ENCODE measurements at regions not wholly inside any gene's neighbourhood (a gene's known extent, or its start where the extent isn't known, plus 50 kb on each side); places are given as distances from the start of the nearest gene placed in this dataset.

GRCh38 chr10:10609379-10609955 is 408.2 kb upstream of the CELF2 start:
- H3K27me3 Mint-ChIP-seq = no peaks in the 10 kb centered on the region
- H3K27ac Mint-ChIP-seq = no peak overlapping the region
- H3K4me3 Mint-ChIP-seq = no peak overlapping the region
- H3K9me3 Mint-ChIP-seq = peaks cover 2% of the 10 kb centered on the region
- no peaks in the 10 kb centered on the region for H3K4me1 Mint-ChIP-seq
- no peak for DNase-seq
- CTCF ChIA-PET = no interaction called here
- H3K36me3 Mint-ChIP-seq = no peaks in the 10 kb centered on the region

- no peak for DNase-seq
- H3K36me3 Mint-ChIP-seq = no peaks in the 10 kb centered on the region
- no peaks in the 10 kb centered on the region for H3K27me3 Mint-ChIP-seq
- no peaks in the 10 kb centered on the region for H3K9me3 Mint-ChIP-seq
- H3K4me1 Mint-ChIP-seq = no peaks in the 10 kb centered on the region
- no peak overlapping the region for H3K27ac Mint-ChIP-seq
- H3K4me3 Mint-ChIP-seq = no peak overlapping the region
- CTCF ChIA-PET = no interaction called here
Measured at GRCh38 chr10:10610171-10610570, 407.5 kb upstream of the CELF2 start.

GRCh38 chr10:10612151-10612550 is 405.5 kb upstream of the CELF2 start:
- Mint-ChIP-seq H3K36me3 (no peaks in the 10 kb centered on the region), H3K27ac (no peak overlapping the region), H3K4me3 (no peak overlapping the region), H3K9me3 (no peaks in the 10 kb centered on the region), H3K4me1 (no peaks in the 10 kb centered on the region), H3K27me3 (no peaks in the 10 kb centered on the region)
- CTCF ChIA-PET = no interaction called here
- DNase-seq = no peak

DNA sequence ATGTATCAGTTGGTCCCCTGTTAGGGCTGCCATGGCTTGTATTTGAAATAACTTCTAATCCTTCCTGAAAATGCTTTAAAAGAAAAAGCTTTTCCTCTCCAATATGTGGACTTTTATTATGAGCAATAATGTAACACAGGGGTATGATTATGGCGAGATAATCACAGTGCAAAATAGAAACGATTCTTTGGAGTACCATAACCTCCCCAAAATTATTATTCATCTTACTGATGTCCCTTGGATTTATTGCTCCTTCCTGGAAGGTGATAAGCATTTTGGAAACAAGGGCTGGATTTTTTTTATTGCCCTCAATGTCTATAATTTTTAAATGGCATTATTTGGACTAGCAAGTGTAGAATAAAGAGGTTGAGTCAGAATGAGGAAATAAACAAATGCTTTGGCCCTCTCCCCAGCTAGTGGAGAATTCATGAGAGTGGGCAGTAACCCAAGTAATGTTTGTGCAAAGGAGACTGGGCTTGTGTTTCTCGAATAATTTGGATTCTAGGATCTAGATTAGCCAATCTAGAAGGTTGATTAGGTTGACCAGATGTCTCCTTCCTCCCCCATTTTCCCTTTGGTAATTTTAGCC is 403.9 kb upstream of the CELF2 start:
- no peaks in the 10 kb centered on the region for H3K9me3 Mint-ChIP-seq
- no peaks in the 10 kb centered on the region for H3K4me1 Mint-ChIP-seq
- H3K36me3 Mint-ChIP-seq = no peaks in the 10 kb centered on the region
- no peaks in the 10 kb centered on the region for H3K27me3 Mint-ChIP-seq
- no peak overlapping the region for H3K27ac Mint-ChIP-seq
- CTCF ChIA-PET = no interaction called here
- DNase-seq = no peak
- H3K4me3 Mint-ChIP-seq = no peak overlapping the region

GRCh38 chr10:10617686-10618085 is 400.0 kb upstream of the CELF2 start:
- H3K9me3 Mint-ChIP-seq = no peaks in the 10 kb centered on the region
- no peaks in the 10 kb centered on the region for H3K36me3 Mint-ChIP-seq
- H3K27me3 Mint-ChIP-seq = no peaks in the 10 kb centered on the region
- no peaks in the 10 kb centered on the region for H3K4me1 Mint-ChIP-seq
- H3K27ac Mint-ChIP-seq = no peak overlapping the region
- DNase-seq = no peak
- no peak overlapping the region for H3K4me3 Mint-ChIP-seq
- CTCF ChIA-PET = no interaction called here

- no peaks in the 10 kb centered on the region for H3K4me1 Mint-ChIP-seq
- H3K27me3 Mint-ChIP-seq = no peaks in the 10 kb centered on the region
- H3K9me3 Mint-ChIP-seq = no peaks in the 10 kb centered on the region
- no peak overlapping the region for H3K27ac Mint-ChIP-seq
- no peak overlapping the region for H3K4me3 Mint-ChIP-seq
- CTCF ChIA-PET = no interaction called here
- no peak for DNase-seq
- H3K36me3 Mint-ChIP-seq = no peaks in the 10 kb centered on the region
Measured at GRCh38 chr10:10618139-10618538, 399.5 kb upstream of the CELF2 start.

DNA sequence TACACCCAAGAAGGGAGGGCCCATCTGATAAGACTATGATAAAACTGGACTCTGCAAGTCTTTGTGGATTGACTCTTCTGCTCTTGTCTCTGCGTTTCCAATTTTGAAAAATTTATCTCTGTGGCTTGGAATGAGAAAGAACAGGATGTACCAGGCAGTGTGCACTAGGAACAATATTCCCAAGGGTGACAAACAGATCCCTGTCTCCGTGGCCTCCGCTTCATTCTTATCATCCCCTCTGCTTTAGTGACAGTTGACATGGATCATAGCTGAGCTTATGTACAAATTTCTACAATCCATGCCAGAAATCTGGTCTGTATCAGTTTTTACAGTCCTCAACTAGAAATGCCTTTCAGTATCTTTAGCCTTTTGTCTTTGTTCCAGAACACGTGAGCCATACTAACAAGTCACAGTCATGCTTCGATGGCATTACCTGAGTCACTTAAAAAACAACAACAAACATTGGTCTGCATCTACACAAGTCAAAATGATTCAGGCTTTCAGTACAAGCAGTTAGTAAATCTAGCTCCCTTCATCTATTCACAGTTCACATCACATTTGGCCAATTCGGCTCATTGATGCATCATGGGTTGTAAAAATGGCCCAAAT is 393.6 kb upstream of the CELF2 start:
- no peaks in the 10 kb centered on the region for H3K27me3 Mint-ChIP-seq
- H3K4me1 Mint-ChIP-seq = no peaks in the 10 kb centered on the region
- H3K4me3 Mint-ChIP-seq = no peak overlapping the region
- H3K9me3 Mint-ChIP-seq = no peaks in the 10 kb centered on the region
- H3K36me3 Mint-ChIP-seq = no peaks in the 10 kb centered on the region
- DNase-seq = no peak
- CTCF ChIA-PET = no interaction called here
- H3K27ac Mint-ChIP-seq = no peak overlapping the region

GRCh38 chr10:10624567-10624962 is 393.1 kb upstream of the CELF2 start:
- Mint-ChIP-seq H3K9me3 (no peaks in the 10 kb centered on the region), H3K27me3 (no peaks in the 10 kb centered on the region), H3K4me1 (no peaks in the 10 kb centered on the region), H3K4me3 (no peak overlapping the region), H3K27ac (no peak overlapping the region), H3K36me3 (no peaks in the 10 kb centered on the region)
- no peak for DNase-seq
- CTCF ChIA-PET = no interaction called here

DNA sequence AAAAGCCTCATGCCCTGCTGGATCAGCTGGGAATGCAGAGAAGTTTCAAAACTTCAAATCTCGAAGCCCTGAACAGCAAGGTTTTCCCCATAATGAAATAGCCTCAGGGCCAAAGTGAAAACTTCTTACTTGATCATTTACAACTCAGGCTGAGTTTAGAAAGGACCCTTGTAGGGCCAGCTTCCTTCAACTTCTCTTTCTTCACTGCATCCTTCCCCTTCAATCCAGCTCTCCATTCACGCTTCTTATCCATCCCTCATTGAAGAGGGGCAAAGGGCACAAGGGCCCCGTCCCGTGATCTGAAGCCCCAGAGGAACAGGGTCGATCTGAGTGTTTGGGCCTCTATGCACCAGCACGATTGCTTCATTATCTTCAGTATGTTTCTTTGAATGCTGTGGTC is 392.2 kb upstream of the CELF2 start:
- no peak for DNase-seq
- no peaks in the 10 kb centered on the region for H3K36me3 Mint-ChIP-seq
- no peaks in the 10 kb centered on the region for H3K27me3 Mint-ChIP-seq
- CTCF ChIA-PET = no interaction called here
- H3K27ac Mint-ChIP-seq = no peak overlapping the region
- no peak overlapping the region for H3K4me3 Mint-ChIP-seq
- no peaks in the 10 kb centered on the region for H3K9me3 Mint-ChIP-seq
- H3K4me1 Mint-ChIP-seq = no peaks in the 10 kb centered on the region

DNA sequence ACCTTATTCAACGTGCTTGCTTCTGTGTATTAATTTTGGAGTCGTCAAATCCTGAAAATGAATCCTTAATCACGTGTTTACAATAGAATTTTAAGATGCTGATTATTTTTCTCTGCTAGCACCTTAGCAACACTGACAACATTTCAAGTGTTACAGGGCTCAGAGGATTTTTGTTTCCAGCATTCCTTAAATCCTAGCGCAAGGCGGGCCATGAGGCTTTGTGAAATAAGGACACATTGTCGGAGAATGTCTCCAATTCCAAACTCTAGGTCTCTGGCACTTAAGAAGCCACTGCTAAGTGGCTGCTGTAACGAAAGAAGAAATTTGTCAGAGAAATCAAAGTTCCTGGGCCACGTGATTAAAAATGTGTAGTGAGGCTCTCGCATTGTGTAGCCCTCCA is 390.9 kb upstream of the CELF2 start:
- CTCF ChIA-PET = no interaction called here
- Mint-ChIP-seq H3K4me1 (no peaks in the 10 kb centered on the region), H3K9me3 (no peaks in the 10 kb centered on the region), H3K27ac (no peak overlapping the region), H3K36me3 (no peaks in the 10 kb centered on the region), H3K27me3 (no peaks in the 10 kb centered on the region), H3K4me3 (no peak overlapping the region)
- no peak for DNase-seq

- Mint-ChIP-seq H3K9me3 (no peaks in the 10 kb centered on the region), H3K4me1 (no peaks in the 10 kb centered on the region), H3K27ac (no peak overlapping the region), H3K36me3 (no peaks in the 10 kb centered on the region), H3K27me3 (no peaks in the 10 kb centered on the region), H3K4me3 (no peak overlapping the region)
- CTCF ChIA-PET = no interaction called here
- no peak for DNase-seq
Measured at GRCh38 chr10:10627414-10627813, 390.3 kb upstream of the CELF2 start.

- CTCF ChIA-PET = no interaction called here
- Mint-ChIP-seq H3K4me3 (no peak overlapping the region), H3K27me3 (no peaks in the 10 kb centered on the region), H3K4me1 (no peaks in the 10 kb centered on the region), H3K9me3 (no peaks in the 10 kb centered on the region), H3K36me3 (no peaks in the 10 kb centered on the region), H3K27ac (no peak overlapping the region)
- DNase-seq = no peak
Measured at GRCh38 chr10:10629512-10629911, 388.2 kb upstream of the CELF2 start.

- DNase-seq = no peak
- H3K27ac Mint-ChIP-seq = no peak overlapping the region
- H3K9me3 Mint-ChIP-seq = no peaks in the 10 kb centered on the region
- no peak overlapping the region for H3K4me3 Mint-ChIP-seq
- CTCF ChIA-PET = no interaction called here
- no peaks in the 10 kb centered on the region for H3K36me3 Mint-ChIP-seq
- no peaks in the 10 kb centered on the region for H3K4me1 Mint-ChIP-seq
- H3K27me3 Mint-ChIP-seq = peaks cover 6% of the 10 kb centered on the region
Measured at GRCh38 chr10:10630281-10630680, 387.4 kb upstream of the CELF2 start.

DNA sequence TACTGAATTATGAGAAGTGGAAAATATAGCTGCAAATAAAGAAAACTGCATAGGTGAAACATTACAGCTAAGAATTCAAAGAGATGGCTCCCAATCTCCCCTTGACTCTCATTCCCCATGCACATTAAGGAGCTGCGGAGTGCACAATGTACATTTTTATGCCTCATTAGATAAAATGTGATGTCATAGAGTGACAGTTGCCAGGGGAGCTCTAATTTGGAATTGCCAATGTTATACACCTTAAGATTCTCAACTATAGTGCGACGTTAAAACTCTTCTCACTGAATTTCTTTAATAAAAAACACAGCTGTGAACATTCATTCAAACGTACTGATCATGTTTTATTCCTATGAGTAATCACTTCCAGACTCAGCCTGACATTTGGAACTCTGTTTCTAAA is 386.9 kb upstream of the CELF2 start:
- peaks cover 6% of the 10 kb centered on the region for H3K27me3 Mint-ChIP-seq
- CTCF ChIA-PET = no interaction called here
- DNase-seq = no peak
- H3K36me3 Mint-ChIP-seq = no peaks in the 10 kb centered on the region
- H3K9me3 Mint-ChIP-seq = no peaks in the 10 kb centered on the region
- no peaks in the 10 kb centered on the region for H3K4me1 Mint-ChIP-seq
- no peak overlapping the region for H3K4me3 Mint-ChIP-seq
- no peak overlapping the region for H3K27ac Mint-ChIP-seq

DNA sequence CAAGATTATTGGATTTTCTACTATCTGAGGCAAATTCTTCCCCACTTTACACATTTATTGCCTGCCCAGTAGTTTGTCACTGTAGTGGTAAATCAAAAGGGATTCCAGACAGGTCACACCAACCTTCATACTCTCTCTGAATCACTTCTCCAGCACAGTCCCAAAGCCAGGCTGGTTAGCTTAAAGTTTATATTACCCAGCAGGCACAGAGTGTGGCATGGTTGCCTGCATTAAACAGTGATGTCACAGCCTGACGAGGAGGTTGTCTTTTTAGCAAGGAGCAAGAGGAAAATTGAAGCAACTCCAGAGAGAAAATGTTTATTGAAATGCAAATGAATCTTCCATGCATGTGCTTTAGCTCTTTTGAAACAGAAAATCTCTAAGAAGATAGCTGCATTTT is 375.5 kb upstream of the CELF2 start:
- Mint-ChIP-seq H3K36me3 (no peaks in the 10 kb centered on the region), H3K9me3 (no peaks in the 10 kb centered on the region), H3K4me3 (no peak overlapping the region), H3K27me3 (no peaks in the 10 kb centered on the region), H3K4me1 (no peaks in the 10 kb centered on the region), H3K27ac (no peak overlapping the region)
- CTCF ChIA-PET = no interaction called here
- no peak for DNase-seq

DNA sequence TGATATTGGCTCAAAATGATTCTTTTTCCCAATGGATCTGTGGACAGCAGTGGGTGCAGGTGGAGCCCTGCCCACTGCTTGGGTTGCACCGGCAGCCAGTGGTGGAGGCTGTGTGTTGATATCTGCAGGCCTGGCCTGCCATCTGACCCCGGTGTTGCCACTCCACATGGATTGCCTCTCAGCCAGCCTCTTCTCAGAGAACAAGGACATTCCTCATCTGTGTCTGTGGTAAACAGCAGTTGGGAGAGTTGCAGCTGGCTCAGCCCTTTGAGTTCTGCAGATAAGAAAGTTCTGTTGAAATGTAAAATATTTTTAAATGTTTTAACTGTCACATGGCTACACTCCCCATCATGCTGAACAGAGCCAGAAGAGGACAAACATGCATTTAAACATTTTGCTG is 374.9 kb upstream of the CELF2 start:
- H3K4me3 Mint-ChIP-seq = no peak overlapping the region
- no peaks in the 10 kb centered on the region for H3K9me3 Mint-ChIP-seq
- H3K27ac Mint-ChIP-seq = no peak overlapping the region

More for the DNA sequence above, 374.9 kb upstream of the CELF2 start:
- DNase-seq = no peak
- Mint-ChIP-seq H3K4me1 (no peaks in the 10 kb centered on the region), H3K36me3 (no peaks in the 10 kb centered on the region), H3K27me3 (no peaks in the 10 kb centered on the region)
- CTCF ChIA-PET = no interaction called here

Measured in activated naive CD4-positive, alpha-beta T cell treated with anti-CD3 and anti-CD28 coated beads, Interleukin-2, amount 10 ng/mL, durations not matched to agents 7 days and 5 days (primary cell).